ENCODE measurements at regions not wholly inside any gene's neighbourhood (a gene's known extent, or its start where the extent isn't known, plus 50 kb on each side); places are given as distances from the start of the nearest gene placed in this dataset.

GRCh38 chrX:99480728-99481127, 929.3 kb downstream of the PCDH19 start:
- POLR2A ChIA-PET, result no interaction called here
- TF ChIP-seq CTCF (IDR thresholded peaks at IDR 0.05; ENCODE audit: unreplicated experiment), result no peak
- BruUV-seq (replicated peaks), result no TSS peak

GRCh38 chrX:99469439-99469838, 940.6 kb downstream of the PCDH19 start:
- intact Hi-C loops (cut with micrococcal nuclease), result no loop called here
- ChIA-PET POLR2A (no interaction called here), CTCF (no interaction called here)
- H3K4me1 Mint-ChIP-seq (ENCODE audit: insufficient read depth, unreplicated experiment), result no peaks in the 10 kb centered on the region
- no peak for DNase-seq (ENCODE audit: unreplicated experiment)
- H3K4me3 Mint-ChIP-seq (ENCODE audit: unreplicated experiment), result no peak overlapping the region
- TF ChIP-seq CTCF (IDR thresholded peaks at IDR 0.05; ENCODE audit: unreplicated experiment), result no peak
- peaks cover 12% of the 10 kb centered on the region for H3K9me3 Mint-ChIP-seq (ENCODE audit: unreplicated experiment)
- no peak overlapping the region for H3K27ac Mint-ChIP-seq (ENCODE audit: low read depth, unreplicated experiment)
- H3K27me3 Mint-ChIP-seq (ENCODE audit: insufficient read depth, unreplicated experiment), result peaks cover 14% of the 10 kb centered on the region
- BruUV-seq (replicated peaks), result no TSS peak
- H3K36me3 Mint-ChIP-seq (ENCODE audit: insufficient read depth, unreplicated experiment), result no peaks in the 10 kb centered on the region

More at GRCh38 chrX:99480728-99481127, 929.3 kb downstream of the PCDH19 start:
- H3K4me3 Mint-ChIP-seq (ENCODE audit: unreplicated experiment), result no peak overlapping the region
- intact Hi-C loops (cut with micrococcal nuclease), result no loop called here
- peaks cover 16% of the 10 kb centered on the region for H3K27me3 Mint-ChIP-seq (ENCODE audit: insufficient read depth, unreplicated experiment)
- H3K27ac Mint-ChIP-seq (ENCODE audit: low read depth, unreplicated experiment), result no peak overlapping the region
- DNase-seq (ENCODE audit: unreplicated experiment), result no peak
- H3K36me3 Mint-ChIP-seq (ENCODE audit: insufficient read depth, unreplicated experiment), result no peaks in the 10 kb centered on the region
- CTCF ChIA-PET, result no interaction called here
- H3K9me3 Mint-ChIP-seq (ENCODE audit: unreplicated experiment), result no peaks in the 10 kb centered on the region
- no peaks in the 10 kb centered on the region for H3K4me1 Mint-ChIP-seq (ENCODE audit: insufficient read depth, unreplicated experiment)

GRCh38 chrX:99468993-99469392, 941.1 kb downstream of the PCDH19 start:
- Mint-ChIP-seq H3K9me3 (ENCODE audit: unreplicated experiment) (peaks cover 8% of the 10 kb centered on the region), H3K36me3 (ENCODE audit: insufficient read depth, unreplicated experiment) (no peaks in the 10 kb centered on the region), H3K4me3 (ENCODE audit: unreplicated experiment) (no peak overlapping the region), H3K4me1 (ENCODE audit: insufficient read depth, unreplicated experiment) (no peaks in the 10 kb centered on the region), H3K27ac (ENCODE audit: low read depth, unreplicated experiment) (no peak overlapping the region), H3K27me3 (ENCODE audit: insufficient read depth, unreplicated experiment) (peaks cover 10% of the 10 kb centered on the region)
- TF ChIP-seq CTCF (IDR thresholded peaks at IDR 0.05; ENCODE audit: unreplicated experiment), result no peak
- CTCF ChIA-PET, result no interaction called here
- BruUV-seq (replicated peaks), result no TSS peak
- no peak for DNase-seq (ENCODE audit: unreplicated experiment)
- intact Hi-C loops (cut with micrococcal nuclease), result no loop called here
- POLR2A ChIA-PET, result no interaction called here

- intact Hi-C loops (cut with micrococcal nuclease), result no loop called here
- CTCF ChIA-PET, result no interaction called here
- H3K4me1 Mint-ChIP-seq (ENCODE audit: insufficient read depth, unreplicated experiment), result no peaks in the 10 kb centered on the region
- H3K36me3 Mint-ChIP-seq (ENCODE audit: insufficient read depth, unreplicated experiment), result no peaks in the 10 kb centered on the region
- BruUV-seq (replicated peaks), result no TSS peak
- POLR2A ChIA-PET, result no interaction called here
- no peak overlapping the region for H3K4me3 Mint-ChIP-seq (ENCODE audit: unreplicated experiment)
- no peak for TF ChIP-seq CTCF (IDR thresholded peaks at IDR 0.05; ENCODE audit: unreplicated experiment)
- peaks cover 13% of the 10 kb centered on the region for H3K27me3 Mint-ChIP-seq (ENCODE audit: insufficient read depth, unreplicated experiment)
- H3K27ac Mint-ChIP-seq (ENCODE audit: low read depth, unreplicated experiment), result no peak overlapping the region
- DNase-seq (ENCODE audit: unreplicated experiment), result no peak
- no peaks in the 10 kb centered on the region for H3K9me3 Mint-ChIP-seq (ENCODE audit: unreplicated experiment)
These were observed 948.9 kb downstream of the PCDH19 start for GRCh38 chrX:99461223-99461622.

Data from MCF 10A (cell line).